Stimulated activated CD8-positive, alpha-beta memory T cell treated with anti-CD3 and anti-CD28 coated beads, Interleukin-12 subunit alpha, Interleukin-12 subunit beta, amount 100 ng/mL, for 1 hour (primary cell): ENCODE measurements at regions not wholly inside any gene's neighbourhood (a gene's known extent, or its start where the extent isn't known, plus 50 kb on each side); places are given as distances from the start of the nearest gene placed in this dataset.

ENCODE experiments used
- DNase-seq: peaks from one replicate; pipeline ENCODE4 v3.0.0-alpha.2; 2020; ENCODE audit warnings: low read depth

GRCh38 chr3:195012100-195012499 lies 258.9 kb downstream of the XXYLT1 start:
- no peak for DNase-seq

- DNase-seq: no peak
Observed at GRCh38 chr3:195012571-195012970, 258.4 kb downstream of the XXYLT1 start.

- no peak for DNase-seq
Observed at GRCh38 chr3:195013411-195014361, 257.3 kb downstream of the XXYLT1 start.

- DNase-seq: no peak
Observed at GRCh38 chr3:195015021-195015420, 255.9 kb downstream of the XXYLT1 start.

GRCh38 chr3:195017151-195017550 lies 253.8 kb downstream of the XXYLT1 start:
- no peak for DNase-seq
